ENCODE measurements at regions not wholly inside any gene's neighbourhood (a gene's known extent, or its start where the extent isn't known, plus 50 kb on each side); places are given as distances from the start of the nearest gene placed in this dataset.

DNA sequence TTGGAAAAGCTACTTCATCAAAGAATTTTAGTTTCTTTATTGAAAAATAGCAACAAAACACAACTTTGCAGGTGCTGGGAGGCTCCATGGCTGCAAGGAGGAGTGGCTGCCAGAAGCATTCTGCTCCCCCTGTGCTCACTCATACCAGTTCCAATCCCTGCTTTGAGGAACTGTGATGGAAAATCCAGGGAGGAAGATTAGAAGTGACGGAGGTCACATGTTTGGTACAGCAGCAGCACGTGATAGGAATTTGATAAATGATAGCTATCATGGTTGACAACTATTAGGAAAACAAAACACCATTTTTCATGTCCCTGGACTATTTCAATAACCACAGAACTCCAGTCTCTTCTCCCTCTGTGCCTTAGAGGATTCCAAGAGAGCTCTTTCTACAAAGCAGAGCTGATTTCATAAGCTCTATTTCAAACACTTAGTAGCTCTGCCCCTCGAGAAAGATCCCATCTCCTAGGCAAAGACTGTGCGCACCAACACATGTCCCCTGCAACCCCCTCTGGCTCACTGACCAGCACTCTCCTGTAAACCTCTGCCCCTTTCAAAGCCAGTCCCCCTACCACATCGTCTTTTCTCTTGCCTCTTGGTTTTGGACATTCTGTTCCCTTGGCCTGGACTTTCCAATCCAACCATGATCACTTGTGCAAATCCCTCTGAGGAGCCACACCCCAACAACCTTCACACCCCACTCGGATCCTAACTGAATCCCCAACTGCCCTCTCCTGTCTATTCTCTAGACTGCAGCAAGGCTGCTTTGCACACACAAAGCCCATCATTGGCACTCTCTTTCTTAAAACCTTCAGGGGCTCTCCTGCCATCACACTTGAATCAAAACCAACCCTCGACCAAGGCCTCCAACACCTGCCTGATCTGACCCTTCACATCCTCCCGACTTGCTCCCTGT is 352.4 kb upstream of the PKDCC start:
- TF ChIP-seq EP300 (IDR thresholded peaks at IDR 0.05) (no peak), POLR2A (IDR thresholded peaks at IDR 0.05) (no peak), POLR2AphosphoS5 (IDR thresholded peaks at IDR 0.05) (no peak)
- TF ChIP-seq, protein P1, sequence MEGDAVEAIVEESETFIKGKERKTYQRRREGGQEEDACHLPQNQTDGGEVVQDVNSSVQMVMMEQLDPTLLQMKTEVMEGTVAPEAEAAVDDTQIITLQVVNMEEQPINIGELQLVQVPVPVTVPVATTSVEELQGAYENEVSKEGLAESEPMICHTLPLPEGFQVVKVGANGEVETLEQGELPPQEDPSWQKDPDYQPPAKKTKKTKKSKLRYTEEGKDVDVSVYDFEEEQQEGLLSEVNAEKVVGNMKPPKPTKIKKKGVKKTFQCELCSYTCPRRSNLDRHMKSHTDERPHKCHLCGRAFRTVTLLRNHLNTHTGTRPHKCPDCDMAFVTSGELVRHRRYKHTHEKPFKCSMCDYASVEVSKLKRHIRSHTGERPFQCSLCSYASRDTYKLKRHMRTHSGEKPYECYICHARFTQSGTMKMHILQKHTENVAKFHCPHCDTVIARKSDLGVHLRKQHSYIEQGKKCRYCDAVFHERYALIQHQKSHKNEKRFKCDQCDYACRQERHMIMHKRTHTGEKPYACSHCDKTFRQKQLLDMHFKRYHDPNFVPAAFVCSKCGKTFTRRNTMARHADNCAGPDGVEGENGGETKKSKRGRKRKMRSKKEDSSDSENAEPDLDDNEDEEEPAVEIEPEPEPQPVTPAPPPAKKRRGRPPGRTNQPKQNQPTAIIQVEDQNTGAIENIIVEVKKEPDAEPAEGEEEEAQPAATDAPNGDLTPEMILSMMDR (IDR thresholded peaks at IDR 0.05) = no peak

Measured in stomach (tissue), 4 donors.